GM12874 (cell line): ENCODE measurements at regions not wholly inside any gene's neighbourhood (a gene's known extent, or its start where the extent isn't known, plus 50 kb on each side); places are given as distances from the start of the nearest gene placed in this dataset.

Experiments used
- CTCF ChIP-seq: IDR thresholded peaks from 2 replicates; pipeline ENCODE4 v1.5.1; 2011; ENCODE audit warnings: low read depth, mild to moderate bottlenecking, control low read depth, low read length, moderate library complexity; ENCODE audit not compliant: insufficient read depth

GRCh38 chr5:23884405-23885031, 377.1 kb downstream of the PRDM9 start:
- TF ChIP-seq CTCF: no peak

- TF ChIP-seq CTCF: no peak
Measured at GRCh38 chr5:23893561-23893960, 386.2 kb downstream of the PRDM9 start.

- no peak for TF ChIP-seq CTCF
Measured at GRCh38 chr5:23895614-23896013, 388.2 kb downstream of the PRDM9 start.

- no peak for TF ChIP-seq CTCF
Measured at GRCh38 chr5:23930985-23931384, 423.6 kb downstream of the PRDM9 start.

- no peak for TF ChIP-seq CTCF
Measured at GRCh38 chr5:23963449-23963848, 456.0 kb downstream of the PRDM9 start.

- TF ChIP-seq CTCF: no peak
Measured at GRCh38 chr5:23977365-23977764, 470.0 kb downstream of the PRDM9 start.

GRCh38 chr5:23977997-23978396, 470.6 kb downstream of the PRDM9 start:
- peak; percentile 34; the same call in 1 of the 2 replicates for TF ChIP-seq CTCF
